HG03175 (cell line): ENCODE measurements at regions not wholly inside any gene's neighbourhood (a gene's known extent, or its start where the extent isn't known, plus 50 kb on each side); places are given as distances from the start of the nearest gene placed in this dataset.

Experiments used
- ATAC-seq: cut with Tn5 transposase; IDR thresholded peaks from one replicate; pipeline ENCODE4 v1.9.1; 2021; ENCODE audit warnings: mild to moderate bottlenecking, moderate library complexity; ENCODE audit not compliant: unreplicated experiment

GRCh38 chr16:86925067-86925791 lies 346.9 kb downstream of the FOXL1 start:
- ATAC-seq: no peak

GRCh38 chr16:86926181-86927094 lies 348.1 kb downstream of the FOXL1 start:
- no peak for ATAC-seq

GRCh38 chr16:86927699-86928098 lies 349.4 kb downstream of the FOXL1 start:
- no peak for ATAC-seq

GRCh38 chr16:86928523-86929011 lies 350.2 kb downstream of the FOXL1 start:
- ATAC-seq: no peak

GRCh38 chr16:86929057-86929871 lies 350.9 kb downstream of the FOXL1 start:
- no peak for ATAC-seq

- no peak for ATAC-seq
Observed at GRCh38 chr16:86930001-86930400, 351.7 kb downstream of the FOXL1 start.

- no peak for ATAC-seq
Observed at GRCh38 chr16:86930663-86931373, 352.5 kb downstream of the FOXL1 start.

GRCh38 chr16:86931410-86931941 lies 353.1 kb downstream of the FOXL1 start:
- no peak for ATAC-seq

- ATAC-seq: no peak
Observed at GRCh38 chr16:86932130-86932982, 354.0 kb downstream of the FOXL1 start.

- no peak for ATAC-seq
Observed at GRCh38 chr16:86934581-86935375, 356.4 kb downstream of the FOXL1 start.

- no peak for ATAC-seq
Observed at GRCh38 chr16:86939609-86940008, 361.3 kb downstream of the FOXL1 start.

- no peak for ATAC-seq
Observed at GRCh38 chr16:86941731-86942130, 363.4 kb downstream of the FOXL1 start.

GRCh38 chr16:86942151-86943051 lies 364.1 kb downstream of the FOXL1 start:
- ATAC-seq: no peak

GRCh38 chr16:86945166-86945900 lies 367.0 kb downstream of the FOXL1 start:
- ATAC-seq: no peak

GRCh38 chr16:86946396-86946795 lies 368.0 kb downstream of the FOXL1 start:
- no peak for ATAC-seq

- no peak for ATAC-seq
Observed at GRCh38 chr16:86946981-86947380, 368.6 kb downstream of the FOXL1 start.

- no peak for ATAC-seq
Observed at GRCh38 chr16:86948046-86948445, 369.1 kb downstream of the C16orf95 start.
